ENCODE measurements at regions not wholly inside any gene's neighbourhood (a gene's known extent, or its start where the extent isn't known, plus 50 kb on each side); places are given as distances from the start of the nearest gene placed in this dataset.

GRCh38 chr2:234290671-234291070 is 206.2 kb downstream of the ARL4C start:
- Histone ChIP-seq H2AFZ (ENCODE audit: low read length) (peak overlapping the region; percentile 91; the same call in 1 of the 2 replicates), H3K36me3 (ENCODE audit: insufficient read depth, low read length) (no peaks in the 10 kb centered on the region), H3K4me1 (ENCODE audit: insufficient read depth, low read length, poor library complexity, severe bottlenecking) (peaks cover 72% of the 10 kb centered on the region), H3K4me2 (ENCODE audit: low read length) (peak overlapping the region; percentile 72), H3K9me3 (ENCODE audit: low read length) (no peaks in the 10 kb centered on the region), H4K20me1 (ENCODE audit: insufficient read depth, low read length) (no peaks in the 10 kb centered on the region), H3K4me3 (ENCODE audit: low read depth, low read length, poor library complexity, severe bottlenecking) (no peak overlapping the region), H3K79me2 (ENCODE audit: insufficient read depth, low read depth, low read length) (no peaks in the 10 kb centered on the region), H3K27ac (ENCODE audit: low read depth, low read length, poor library complexity, severe bottlenecking) (peak overlapping the region; percentile 97), H3K9me2 (ENCODE audit: insufficient read depth, low read length) (no peaks in the 10 kb centered on the region)
- BruUV-seq (replicated peaks) = no TSS peak
- TF ChIP-seq EZH2phosphoT487 (IDR thresholded peaks at IDR 0.05; ENCODE audit: borderline replicate concordance, low read depth, low read length) (no peak), CTCF (conservative IDR thresholded peaks at IDR 0.05; ENCODE audit: low read length) (no peak)
- POLR2A ChIA-PET = interaction anchor here (0.8 to 6.2 kb wide), 8 partner anchors 33 to 206 kb away, joined by 3 to 60 read pairs (median 4); partner anchors contain the start of gene ARL4C
- intact Hi-C loops (cut with micrococcal nuclease; ENCODE audit: unreplicated experiment) = no loop called here
- DNase-seq (ENCODE audit: low spot score) = peak; percentile 64
- CTCF ChIA-PET (ENCODE audit: unreplicated experiment) = interaction anchor here (1.0 to 1.6 kb wide), 5 partner anchors 154 to 255 kb away, joined by 3 to 8 read pairs (median 4); partner anchors contain the start of gene ARL4C

- CTCF ChIA-PET (ENCODE audit: unreplicated experiment) = interaction anchor here (0.7 to 1.9 kb wide), 6 partner anchors 83 to 255 kb away, joined by 3 to 8 read pairs (median 3); no protein-coding TSS in a partner anchor
- POLR2A ChIA-PET = interaction anchor here (0.8 to 6.2 kb wide), 9 partner anchors 34 to 207 kb away, joined by 3 to 60 read pairs (median 4); partner anchors contain the start of gene ARL4C
- H3K4me1 ChIP-seq (ENCODE audit: insufficient read depth, low read length, poor library complexity, severe bottlenecking) = peaks cover 66% of the 10 kb centered on the region
- peak overlapping the region; percentile 91 for H2AFZ ChIP-seq (ENCODE audit: low read length)
- intact Hi-C loops (cut with micrococcal nuclease; ENCODE audit: unreplicated experiment) = loop anchor here (1.0 to 2.0 kb wide), 3 partner anchors 155 to 210 kb away; no protein-coding TSS in a partner anchor
- peak overlapping the region; percentile 97 for H3K27ac ChIP-seq (ENCODE audit: low read depth, low read length, poor library complexity, severe bottlenecking)
- no peaks in the 10 kb centered on the region for H3K79me2 ChIP-seq (ENCODE audit: insufficient read depth, low read depth, low read length)
- DNase-seq (ENCODE audit: low spot score) = peak; percentile 66
- H3K4me2 ChIP-seq (ENCODE audit: low read length) = peak overlapping the region; percentile 72
- no peaks in the 10 kb centered on the region for H4K20me1 ChIP-seq (ENCODE audit: insufficient read depth, low read length)
- no peaks in the 10 kb centered on the region for H3K9me3 ChIP-seq (ENCODE audit: low read length)
- peak overlapping the region; percentile 4 for H3K4me3 ChIP-seq (ENCODE audit: low read depth, low read length, poor library complexity, severe bottlenecking)
- no peaks in the 10 kb centered on the region for H3K36me3 ChIP-seq (ENCODE audit: insufficient read depth, low read length)
- H3K9me2 ChIP-seq (ENCODE audit: insufficient read depth, low read length) = no peaks in the 10 kb centered on the region
- no TSS peak for BruUV-seq (replicated peaks)
- no peak for TF ChIP-seq EZH2phosphoT487 (IDR thresholded peaks at IDR 0.05; ENCODE audit: borderline replicate concordance, low read depth, low read length)
- no peak for TF ChIP-seq CTCF (conservative IDR thresholded peaks at IDR 0.05; ENCODE audit: low read length)
Measured at GRCh38 chr2:234289834-234290590, 206.9 kb downstream of the ARL4C start.
